CD4-positive, alpha-beta T cell treated with Interleukin-4 for 4 hours (primary cell): ENCODE measurements at regions not wholly inside any gene's neighbourhood (a gene's known extent, or its start where the extent isn't known, plus 50 kb on each side); places are given as distances from the start of the nearest gene placed in this dataset.

Experiments used
- DNase-seq: peaks from one replicate; pipeline ENCODE4 v3.0.0-alpha.2; 2020

GRCh38 chr9:135221576-135221950 lies 134.1 kb downstream of the OLFM1 start:
- no peak for DNase-seq

DNA sequence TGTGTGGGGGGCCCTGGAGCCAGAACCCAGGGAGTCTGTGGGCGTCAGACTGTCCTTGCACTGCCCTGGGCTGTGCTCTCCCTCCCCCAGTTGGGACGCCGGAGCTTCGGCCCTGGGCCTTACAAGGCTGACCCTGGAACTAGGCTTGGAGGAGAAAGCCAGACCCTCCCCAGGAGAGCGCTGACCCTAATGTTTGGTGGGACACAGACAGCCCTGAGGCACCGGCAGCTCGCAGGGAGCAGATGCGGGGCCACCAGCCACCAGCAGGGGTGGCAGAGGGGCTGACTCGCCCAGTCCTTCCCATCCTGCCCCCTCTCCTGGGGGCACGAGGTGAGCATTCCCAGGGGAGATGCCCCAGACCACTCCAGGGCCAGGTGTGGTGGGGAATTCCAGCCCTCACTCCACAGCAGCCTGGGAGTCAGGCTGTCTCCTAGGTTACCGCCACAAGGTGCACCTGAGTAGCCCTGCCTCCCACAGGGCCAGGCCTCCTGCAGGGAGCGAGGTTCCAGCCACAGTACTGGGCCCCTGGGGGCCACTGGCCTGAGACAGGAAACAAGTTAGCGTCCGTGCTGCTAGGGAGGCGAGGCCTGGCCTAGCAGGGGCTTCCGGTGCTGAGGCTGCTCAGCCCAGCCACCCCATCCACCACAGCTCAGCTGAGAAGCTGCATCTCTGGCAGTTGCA lies 134.6 kb downstream of the OLFM1 start:
- DNase-seq: no peak

- no peak for DNase-seq
Observed at GRCh38 chr9:135222881-135223760, 135.7 kb downstream of the OLFM1 start.

DNA sequence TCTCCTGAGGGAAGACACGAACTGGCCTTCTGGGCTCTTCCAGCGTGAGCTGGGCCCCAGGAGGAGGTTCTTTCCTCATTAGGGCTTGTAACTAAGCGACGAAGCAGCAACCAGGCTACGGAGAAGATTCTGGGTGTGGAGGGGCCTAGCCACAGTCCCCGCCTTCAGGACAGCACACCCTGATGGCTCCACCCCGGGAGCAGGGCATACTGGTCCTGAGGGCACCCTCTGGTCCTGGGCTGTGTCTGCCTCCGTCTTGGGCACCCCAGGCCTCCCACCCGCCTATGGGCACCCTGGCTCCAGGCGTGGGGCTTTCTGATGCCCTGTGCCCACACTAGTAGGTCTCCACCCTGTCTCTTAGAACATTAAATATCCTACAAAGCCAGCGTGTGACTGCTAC lies 136.4 kb downstream of the OLFM1 start:
- no peak for DNase-seq

DNA sequence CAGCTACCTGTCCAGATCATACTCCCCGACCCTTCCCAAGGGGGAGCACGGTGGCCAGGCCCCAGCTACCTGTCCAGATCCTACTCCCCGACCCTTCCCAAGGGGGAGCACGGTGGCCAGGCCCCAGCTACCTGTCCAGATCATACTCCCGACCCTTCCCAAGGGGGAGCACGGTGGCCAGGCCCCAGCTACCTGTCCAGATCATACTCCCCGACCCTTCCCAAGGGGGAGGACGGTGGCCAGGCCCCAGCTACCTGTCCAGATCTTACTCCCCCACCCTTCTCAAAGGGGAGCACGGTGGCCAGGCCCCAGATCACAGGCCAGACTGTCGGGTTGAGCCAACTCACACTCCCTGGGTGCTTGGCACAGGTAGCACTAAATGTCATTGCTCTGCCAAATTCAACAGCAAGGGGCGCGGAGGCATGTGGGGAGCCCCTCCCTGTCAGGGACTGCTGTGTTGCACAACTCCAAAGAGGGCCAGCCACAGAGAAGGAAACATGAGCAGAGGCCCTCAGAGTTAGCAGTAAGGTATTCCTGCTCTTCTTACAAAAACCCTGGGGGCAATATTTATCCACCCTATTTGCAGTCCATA lies 136.9 kb downstream of the OLFM1 start:
- DNase-seq: no peak

- no peak for DNase-seq
Observed at GRCh38 chr9:135224921-135225541, 137.6 kb downstream of the OLFM1 start.

DNA sequence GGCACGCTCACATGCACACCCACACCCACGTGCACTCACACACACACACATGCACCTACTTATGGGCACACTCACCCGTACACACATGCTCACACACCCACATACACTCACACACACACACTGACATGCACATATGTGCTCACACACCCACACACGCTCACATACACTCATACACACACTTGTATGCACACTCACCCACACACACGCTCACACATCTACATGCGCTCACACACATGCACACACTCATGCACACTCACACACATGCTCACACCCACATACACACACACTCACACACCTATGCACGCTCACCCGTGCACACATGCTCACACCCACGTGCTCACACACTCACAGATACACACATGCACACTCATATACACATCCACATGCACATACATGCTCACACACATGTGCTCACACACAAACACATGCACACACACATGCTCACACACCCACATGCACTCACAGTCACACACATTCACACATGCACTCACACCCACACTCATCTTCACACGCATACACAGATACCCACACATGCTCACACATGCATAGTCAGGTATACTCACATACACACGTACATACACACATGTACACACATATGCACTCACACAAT lies 138.3 kb downstream of the OLFM1 start:
- DNase-seq: no peak

- DNase-seq: no peak
Observed at GRCh38 chr9:135226369-135227050, 139.0 kb downstream of the OLFM1 start.

GRCh38 chr9:135227641-135228251 lies 140.3 kb downstream of the OLFM1 start:
- no peak for DNase-seq

DNA sequence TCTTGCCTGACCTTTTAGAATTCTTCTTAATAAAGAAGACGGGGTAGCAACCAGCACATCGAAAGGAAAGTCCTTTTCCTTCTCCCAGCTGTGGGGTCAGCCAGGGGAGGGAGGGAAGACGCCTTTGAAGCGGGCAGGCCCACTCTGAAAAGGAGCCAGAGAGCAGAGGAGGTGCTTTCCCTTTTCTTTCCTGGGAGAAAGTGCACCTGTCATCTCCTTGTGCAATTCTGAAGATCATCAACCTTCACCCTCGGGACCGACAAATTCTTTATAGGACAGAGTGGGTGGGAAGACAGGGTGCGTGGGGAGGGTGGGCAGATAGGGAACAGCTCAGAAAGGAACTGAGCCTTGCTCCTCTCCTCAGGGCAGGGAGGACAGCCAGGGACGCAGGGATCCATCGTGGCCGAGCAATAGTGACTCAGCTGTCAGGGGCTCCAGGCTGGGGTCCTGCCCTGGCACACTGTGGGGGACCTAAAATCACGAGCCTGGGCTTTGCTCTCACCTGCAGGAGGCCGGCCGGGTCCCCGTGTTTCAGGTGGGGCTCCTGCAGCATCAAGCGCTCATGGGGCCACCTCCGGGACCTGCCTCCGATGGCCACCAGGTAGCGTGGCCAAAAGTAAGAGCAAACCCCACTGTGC lies 141.0 kb downstream of the OLFM1 start:
- no peak for DNase-seq

- no peak for DNase-seq
Observed at GRCh38 chr9:135228983-135229625, 141.6 kb downstream of the OLFM1 start.

- DNase-seq: no peak
Observed at GRCh38 chr9:135229701-135230385, 142.4 kb downstream of the OLFM1 start.

DNA sequence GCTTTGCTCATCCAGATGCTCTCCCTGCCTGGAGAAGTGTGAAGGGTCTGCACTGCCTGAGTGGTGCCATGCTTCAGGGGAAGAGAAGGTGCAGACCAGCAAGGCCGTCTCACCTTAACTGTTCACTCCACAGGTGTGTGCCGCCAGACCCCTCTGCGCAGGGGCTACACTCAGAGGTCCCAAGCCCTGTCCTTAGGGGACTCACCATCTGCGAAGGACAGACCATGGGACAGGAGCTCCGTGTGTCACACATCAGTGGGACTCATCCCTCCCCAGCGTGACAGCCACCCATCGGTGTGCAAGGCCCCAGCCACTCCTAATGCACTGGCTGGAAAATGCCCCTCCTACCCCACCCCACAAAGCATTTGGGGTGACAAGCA lies 142.9 kb downstream of the OLFM1 start:
- DNase-seq: no peak

DNA sequence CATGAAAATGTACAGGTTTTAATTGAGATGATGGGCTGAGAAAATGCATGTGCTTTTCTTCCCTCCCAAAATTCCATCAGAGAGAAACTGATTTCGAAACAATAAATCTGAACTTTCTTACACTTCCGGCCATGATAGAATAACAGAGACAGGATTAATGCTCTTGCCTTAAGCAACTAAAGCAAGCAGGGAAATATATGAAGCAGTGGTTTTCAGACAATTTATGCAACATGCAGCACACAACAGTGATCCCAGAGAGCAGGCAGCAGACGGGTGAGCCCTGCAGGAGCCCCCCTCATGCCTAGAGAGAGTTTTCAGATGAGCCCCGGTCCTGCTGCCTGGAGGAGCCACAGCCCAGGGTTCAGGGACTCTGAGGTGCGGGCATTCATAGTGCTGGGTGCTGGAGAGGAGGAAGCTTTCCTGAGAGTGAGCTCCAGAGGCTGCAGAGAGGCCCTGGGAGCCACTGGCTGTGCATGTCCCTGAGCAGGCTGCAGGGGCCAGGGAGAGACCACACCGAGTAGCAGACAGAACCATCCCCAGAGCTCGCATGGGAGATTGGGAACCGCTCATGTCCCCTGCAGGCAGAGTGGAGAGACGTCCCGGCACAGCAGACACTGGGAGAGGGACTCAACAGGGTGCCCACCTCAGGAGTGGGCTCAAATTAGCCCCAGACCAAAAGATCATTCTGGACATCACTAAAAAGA lies 143.5 kb downstream of the OLFM1 start:
- DNase-seq: no peak

DNA sequence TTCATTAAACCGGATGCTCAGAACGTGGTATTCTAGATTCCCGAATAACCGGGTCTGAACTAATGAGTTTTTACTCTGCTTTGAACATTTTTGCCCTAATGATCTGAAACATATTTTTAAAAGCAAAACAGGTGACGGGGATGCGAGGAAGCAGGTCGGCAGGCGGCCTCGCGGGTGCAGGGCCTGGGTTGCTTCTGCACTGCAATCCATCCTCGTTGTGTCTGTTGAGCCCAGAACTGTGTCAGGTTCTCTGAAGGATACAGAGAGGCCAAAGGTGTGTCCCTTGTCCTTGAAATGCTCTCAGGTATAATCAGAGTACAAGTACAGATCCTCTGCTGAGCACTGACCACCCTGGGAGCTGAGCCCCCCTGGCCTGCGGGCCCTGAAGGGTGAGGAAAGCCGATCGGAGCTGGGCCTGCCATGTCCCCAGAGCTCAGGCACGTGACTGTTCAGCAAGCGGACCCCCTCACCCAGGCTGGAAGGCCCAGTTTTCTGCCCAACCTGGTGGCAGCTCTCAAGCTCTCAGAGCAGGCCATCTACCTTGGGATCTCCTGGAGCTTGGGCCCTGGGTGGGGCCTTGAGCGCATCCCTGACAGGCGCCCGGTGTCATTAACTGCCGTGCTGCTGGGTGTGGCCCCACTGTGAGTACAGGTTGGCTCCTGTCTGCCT lies 151.8 kb downstream of the OLFM1 start:
- no peak for DNase-seq

DNA sequence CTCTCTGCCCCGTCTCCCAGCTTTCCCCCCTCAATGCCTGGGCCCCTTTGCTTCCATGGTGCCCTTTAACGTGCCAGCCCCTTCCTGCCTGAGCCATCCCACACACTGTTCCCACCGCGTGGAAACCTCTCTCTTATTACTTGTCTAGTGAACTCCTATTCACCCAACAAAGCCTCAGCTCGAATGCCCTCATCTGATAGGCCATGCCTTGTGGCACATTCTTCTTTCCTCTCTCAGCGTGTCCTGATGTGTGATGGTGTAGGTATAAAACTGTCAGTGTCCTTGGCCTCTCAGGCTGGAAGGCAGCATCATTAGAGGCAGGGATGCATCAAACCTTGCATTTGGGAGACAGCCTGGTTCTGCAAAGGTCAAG lies 152.3 kb downstream of the OLFM1 start:
- DNase-seq: no peak

GRCh38 chr9:135240222-135240621 lies 152.8 kb downstream of the OLFM1 start:
- DNase-seq: no peak

DNA sequence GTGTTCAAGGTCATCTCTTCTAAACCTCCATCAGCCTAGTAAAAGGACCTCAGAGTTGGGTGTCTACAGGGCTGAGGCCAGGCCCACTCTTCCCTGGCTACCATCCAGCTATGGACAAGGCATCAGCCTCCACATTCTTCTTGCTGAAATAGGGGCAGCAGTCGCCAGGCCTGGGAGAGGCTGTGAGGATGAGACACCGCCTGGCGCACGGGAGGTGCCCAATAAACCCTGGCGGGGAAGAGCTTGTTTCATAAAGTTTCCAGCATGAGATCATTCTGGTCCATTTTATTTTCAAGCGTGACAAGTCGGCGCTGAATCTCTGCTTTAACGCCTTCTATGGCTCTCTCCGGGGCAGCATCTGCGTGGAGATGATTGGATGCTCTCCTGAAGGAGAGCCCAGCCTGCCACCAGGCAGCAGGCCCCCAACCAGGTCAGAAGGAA lies 153.4 kb downstream of the OLFM1 start:
- no peak for DNase-seq

GRCh38 chr9:135241381-135242048 lies 154.0 kb downstream of the OLFM1 start:
- no peak for DNase-seq
